ENCODE measurements at regions not wholly inside any gene's neighbourhood (a gene's known extent, or its start where the extent isn't known, plus 50 kb on each side); places are given as distances from the start of the nearest gene placed in this dataset.
"Not testable (repeated sequence)": the region's sequence is repeated elsewhere in the genome, so short reads cannot be mapped to it uniquely, and the experiment has no call there.

GRCh38 chr3:30453360-30454039, 152.9 kb upstream of the TGFBR2 start:
- ChIA-PET POLR2A (no interaction called here), CTCF (no interaction called here)

GRCh38 chr3:30454636-30455035, 151.8 kb upstream of the TGFBR2 start:
- ChIA-PET CTCF (no interaction called here), POLR2A (no interaction called here)

- POLR2A ChIA-PET, CTCF ChIA-PET: not testable (repeated sequence)
These were observed 151.3 kb upstream of the TGFBR2 start for GRCh38 chr3:30455112-30455511.

GRCh38 chr3:30455840-30456239, 150.6 kb upstream of the TGFBR2 start:
- CTCF ChIA-PET: no interaction called here
- POLR2A ChIA-PET: no interaction called here

- ChIA-PET POLR2A (no interaction called here), CTCF (no interaction called here)
These were observed 150.1 kb upstream of the TGFBR2 start for GRCh38 chr3:30456264-30456663.

- ChIA-PET CTCF (no interaction called here), POLR2A (interaction anchor here (0.7 kb wide), 1 partner anchor 297 kb away, joined by 4 read pairs; no protein-coding TSS in a partner anchor)
These were observed 149.3 kb upstream of the TGFBR2 start for GRCh38 chr3:30457081-30457480.

GRCh38 chr3:30457726-30458125, 148.7 kb upstream of the TGFBR2 start:
- ChIA-PET CTCF (no interaction called here), POLR2A (no interaction called here)

GRCh38 chr3:30458376-30459171, 147.8 kb upstream of the TGFBR2 start:
- CTCF ChIA-PET: no interaction called here

GRCh38 chr3:30461311-30461710, 145.1 kb upstream of the TGFBR2 start:
- ChIA-PET CTCF (no interaction called here), POLR2A (no interaction called here)

More at GRCh38 chr3:30458376-30459171, 147.8 kb upstream of the TGFBR2 start:
- POLR2A ChIA-PET: no interaction called here

GRCh38 chr3:30462721-30463470, 143.5 kb upstream of the TGFBR2 start:
- POLR2A ChIA-PET: no interaction called here
- CTCF ChIA-PET: no interaction called here

- ChIA-PET CTCF (no interaction called here), POLR2A (no interaction called here)
These were observed 142.0 kb upstream of the TGFBR2 start for GRCh38 chr3:30464381-30464780.

- POLR2A ChIA-PET: no interaction called here
These were observed 140.9 kb upstream of the TGFBR2 start for GRCh38 chr3:30465454-30465853.

GRCh38 chr3:30467596-30468238, 138.7 kb upstream of the TGFBR2 start:
- CTCF ChIA-PET: no interaction called here
- POLR2A ChIA-PET: no interaction called here

More at GRCh38 chr3:30465454-30465853, 140.9 kb upstream of the TGFBR2 start:
- CTCF ChIA-PET: no interaction called here

- POLR2A ChIA-PET: no interaction called here
- CTCF ChIA-PET: no interaction called here
These were observed 137.3 kb upstream of the TGFBR2 start for GRCh38 chr3:30469133-30469532.

GRCh38 chr3:30470496-30470895, 135.9 kb upstream of the TGFBR2 start:
- ChIA-PET CTCF (no interaction called here), POLR2A (no interaction called here)

- ChIA-PET CTCF (no interaction called here), POLR2A (no interaction called here)
These were observed 135.3 kb upstream of the TGFBR2 start for GRCh38 chr3:30471066-30471465.

- POLR2A ChIA-PET: no interaction called here
- CTCF ChIA-PET: no interaction called here
These were observed 134.5 kb upstream of the TGFBR2 start for GRCh38 chr3:30471796-30472489.

GRCh38 chr3:30473374-30474051, 132.9 kb upstream of the TGFBR2 start:
- ChIA-PET POLR2A (no interaction called here), CTCF (no interaction called here)

GRCh38 chr3:30474371-30474770, 132.0 kb upstream of the TGFBR2 start:
- ChIA-PET POLR2A (no interaction called here), CTCF (no interaction called here)
